ENCODE measurements at regions not wholly inside any gene's neighbourhood (a gene's known extent, or its start where the extent isn't known, plus 50 kb on each side); places are given as distances from the start of the nearest gene placed in this dataset.

- no peaks in the 10 kb centered on the region for H4K20me1 ChIP-seq (ENCODE audit: insufficient read depth, poor library complexity, severe bottlenecking)
- H3K4me3 ChIP-seq: no peak overlapping the region
- 78% methylated on average over 9 of the region's 9 CpGs for WGBS (ENCODE audit: low lambda C conversion rate, missing lambda C conversion rate)
- H3K27me3 ChIP-seq: no peaks in the 10 kb centered on the region
- no peaks in the 10 kb centered on the region for H3K4me1 ChIP-seq (ENCODE audit: insufficient read depth)
- H3K79me2 ChIP-seq: no peaks in the 10 kb centered on the region
- H3K27ac ChIP-seq: no peak overlapping the region
- TF ChIP-seq EZH2 (IDR thresholded peaks at IDR 0.05; ENCODE audit: borderline replicate concordance): no peak
- no peak for DNase-seq (ENCODE audit: low spot score)
- no peaks in the 10 kb centered on the region for H3K9me2 ChIP-seq (replicated peaks; ENCODE audit: insufficient read depth)
- no peak overlapping the region for H2AFZ ChIP-seq
- no peaks in the 10 kb centered on the region for H3K9me3 ChIP-seq (ENCODE audit: low read depth)
- H3K36me3 ChIP-seq (replicated peaks; ENCODE audit: insufficient read depth, low read depth): no peaks in the 10 kb centered on the region
- no peak overlapping the region for H3K4me2 ChIP-seq
Measured at GRCh38 chr2:236472720-236473495, 96.7 kb upstream of the ACKR3 start.

GRCh38 chr2:236473691-236474090 is 95.9 kb upstream of the ACKR3 start:
- Histone ChIP-seq H3K9me3 (ENCODE audit: low read depth) (no peaks in the 10 kb centered on the region), H3K4me2 (no peak overlapping the region), H3K27me3 (no peaks in the 10 kb centered on the region), H3K4me3 (no peak overlapping the region), H3K36me3 (replicated peaks; ENCODE audit: insufficient read depth, low read depth) (no peaks in the 10 kb centered on the region), H3K79me2 (no peaks in the 10 kb centered on the region), H2AFZ (no peak overlapping the region), H4K20me1 (ENCODE audit: insufficient read depth, poor library complexity, severe bottlenecking) (no peaks in the 10 kb centered on the region), H3K4me1 (ENCODE audit: insufficient read depth) (no peaks in the 10 kb centered on the region), H3K27ac (no peak overlapping the region), H3K9me2 (replicated peaks; ENCODE audit: insufficient read depth) (no peaks in the 10 kb centered on the region)
- WGBS (ENCODE audit: low lambda C conversion rate, missing lambda C conversion rate): 87% methylated on average over 1 of the region's 1 CpG
- DNase-seq (ENCODE audit: low spot score): no peak
- TF ChIP-seq EZH2 (IDR thresholded peaks at IDR 0.05; ENCODE audit: borderline replicate concordance) (no peak), CTCF (IDR thresholded peaks at IDR 0.05; ENCODE audit: poor library complexity) (no peak), EZH2phosphoT487 (IDR thresholded peaks at IDR 0.05; ENCODE audit: low read depth, severe bottlenecking, unreplicated experiment) (no peak)

- no peaks in the 10 kb centered on the region for H4K20me1 ChIP-seq (ENCODE audit: insufficient read depth, poor library complexity, severe bottlenecking)
Measured at GRCh38 chr2:236479814-236480213, 89.8 kb upstream of the ACKR3 start.

More at GRCh38 chr2:236479814-236480213, 89.8 kb upstream of the ACKR3 start:
- TF ChIP-seq EZH2 (IDR thresholded peaks at IDR 0.05; ENCODE audit: borderline replicate concordance): no peak
- TF ChIP-seq EZH2phosphoT487 (IDR thresholded peaks at IDR 0.05; ENCODE audit: low read depth, severe bottlenecking, unreplicated experiment): no peak
- no peak for TF ChIP-seq CTCF (IDR thresholded peaks at IDR 0.05; ENCODE audit: poor library complexity)
- no peaks in the 10 kb centered on the region for H3K27me3 ChIP-seq
- no peak overlapping the region for H2AFZ ChIP-seq
- no peaks in the 10 kb centered on the region for H3K9me2 ChIP-seq (replicated peaks; ENCODE audit: insufficient read depth)
- no peak for DNase-seq (ENCODE audit: low spot score)
- H3K27ac ChIP-seq: no peak overlapping the region
- H3K4me1 ChIP-seq (ENCODE audit: insufficient read depth): no peaks in the 10 kb centered on the region
- H3K9me3 ChIP-seq (ENCODE audit: low read depth): no peaks in the 10 kb centered on the region
- no peaks in the 10 kb centered on the region for H3K36me3 ChIP-seq (replicated peaks; ENCODE audit: insufficient read depth, low read depth)
- WGBS (ENCODE audit: low lambda C conversion rate, missing lambda C conversion rate): 96% methylated on average over 1 of the region's 1 CpG
- H3K4me3 ChIP-seq: no peak overlapping the region
- H3K79me2 ChIP-seq: no peaks in the 10 kb centered on the region
- no peak overlapping the region for H3K4me2 ChIP-seq

Measured in hepatocyte (in vitro differentiated cells).